LNCAP (cell line): ENCODE measurements at regions not wholly inside any gene's neighbourhood (a gene's known extent, or its start where the extent isn't known, plus 50 kb on each side); places are given as distances from the start of the nearest gene placed in this dataset.

Source experiments
- CTCF ChIP-seq: fragments of 450-650 bp; IDR thresholded peaks from 2 replicates; pipeline ENCODE4 v1.5.1; 2017; ENCODE audit warnings: mild to moderate bottlenecking

- TF ChIP-seq CTCF, result no peak
Observed at GRCh38 chr18:66329716-66330115, 274.2 kb downstream of the CDH19 start.

GRCh38 chr18:66328296-66328878 is 275.5 kb downstream of the CDH19 start:
- TF ChIP-seq CTCF, result no peak

GRCh38 chr18:66325251-66325650 is 278.6 kb downstream of the CDH19 start:
- TF ChIP-seq CTCF, result no peak

- no peak for TF ChIP-seq CTCF
Observed at GRCh38 chr18:66324616-66325015, 279.3 kb downstream of the CDH19 start.

GRCh38 chr18:66317243-66318090 is 286.4 kb downstream of the CDH19 start:
- TF ChIP-seq CTCF, result no peak

GRCh38 chr18:66316701-66317100 is 287.2 kb downstream of the CDH19 start:
- TF ChIP-seq CTCF, result no peak

GRCh38 chr18:66300141-66300540 is 303.7 kb downstream of the CDH19 start:
- no peak for TF ChIP-seq CTCF
